GM19372 (cell line): ENCODE measurements at regions not wholly inside any gene's neighbourhood (a gene's known extent, or its start where the extent isn't known, plus 50 kb on each side); places are given as distances from the start of the nearest gene placed in this dataset.
A peak's percentile ranks its signal among the peaks of the same experiment; 100 is the strongest.
"Not testable (repeated sequence)": the region's sequence is repeated elsewhere in the genome, so short reads cannot be mapped to it uniquely, and the experiment has no call there.

ENCODE experiments used
- ATAC-seq: cut with Tn5 transposase; IDR thresholded peaks from one replicate; pipeline ENCODE4 v1.9.1; 2021; ENCODE audit warnings: mild to moderate bottlenecking, low read depth, moderate library complexity; ENCODE audit not compliant: unreplicated experiment

- no peak for ATAC-seq
Observed at GRCh38 chr12:16893426-16893825, 287.5 kb upstream of the LMO3 start.

GRCh38 chr12:16891673-16892072, 285.7 kb upstream of the LMO3 start:
- ATAC-seq = no peak

GRCh38 chr12:16884819-16885218, 278.9 kb upstream of the LMO3 start:
- ATAC-seq = no peak

DNA sequence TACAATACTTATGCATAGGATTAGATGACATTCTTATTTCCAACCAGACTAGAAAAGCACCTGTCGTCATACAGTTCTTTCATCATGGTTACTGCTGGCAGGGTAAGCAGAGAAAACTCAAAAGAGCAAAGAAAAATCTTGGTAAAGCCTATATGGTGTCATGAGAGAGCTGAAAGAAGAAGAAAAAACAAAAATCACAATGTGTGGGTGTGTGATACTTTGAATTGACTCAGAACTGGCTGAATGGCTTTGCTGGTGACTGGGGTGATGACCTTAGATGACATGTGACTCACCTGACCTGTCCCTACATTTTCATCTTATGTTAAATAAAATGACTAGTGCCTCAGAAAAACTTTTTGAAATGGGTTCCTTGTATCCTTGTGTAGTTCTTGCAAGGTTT, 278.1 kb upstream of the LMO3 start:
- peak; percentile 76 for ATAC-seq

GRCh38 chr12:16881986-16882570, 276.1 kb upstream of the LMO3 start:
- ATAC-seq = no peak

- ATAC-seq = no peak
Observed at GRCh38 chr12:16880864-16881285, 274.9 kb upstream of the LMO3 start.

DNA sequence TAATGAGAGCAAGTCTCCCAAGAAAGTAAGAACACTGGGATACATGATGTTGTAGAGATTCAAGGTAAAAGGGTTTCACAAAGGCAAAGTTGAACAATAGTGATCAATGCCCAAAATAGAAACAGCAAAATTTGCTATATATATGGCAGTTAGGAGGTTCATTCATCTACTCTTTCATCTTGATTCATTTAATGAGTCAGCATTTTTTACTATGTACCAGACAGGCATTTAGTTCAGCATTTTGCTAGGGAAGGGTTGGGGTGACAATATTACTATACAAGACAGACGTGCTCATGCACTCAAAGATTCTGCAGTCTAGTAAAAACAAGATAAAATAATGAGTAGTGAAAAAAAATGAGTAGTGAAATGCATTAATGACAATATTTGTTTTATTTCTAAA, 264.9 kb upstream of the LMO3 start:
- no peak for ATAC-seq

DNA sequence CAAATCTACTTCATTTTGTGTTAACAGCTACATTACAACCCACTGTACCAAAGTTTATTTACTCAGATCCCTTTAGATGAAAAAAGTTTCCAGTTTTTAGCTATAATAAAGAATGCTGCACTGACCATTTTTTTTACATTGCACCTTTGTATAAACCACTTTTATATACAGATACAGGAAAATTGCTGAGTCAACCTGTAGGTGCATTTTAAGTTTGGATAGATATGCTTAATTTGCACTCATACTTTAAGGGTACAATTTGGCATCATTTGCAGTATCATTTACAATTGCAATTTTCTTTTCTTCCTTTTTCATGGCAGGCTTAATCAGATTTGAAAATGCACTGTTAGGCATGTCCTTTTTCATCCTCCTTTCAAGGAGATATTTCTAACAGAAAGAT, 257.8 kb upstream of the LMO3 start:
- ATAC-seq = no peak

DNA sequence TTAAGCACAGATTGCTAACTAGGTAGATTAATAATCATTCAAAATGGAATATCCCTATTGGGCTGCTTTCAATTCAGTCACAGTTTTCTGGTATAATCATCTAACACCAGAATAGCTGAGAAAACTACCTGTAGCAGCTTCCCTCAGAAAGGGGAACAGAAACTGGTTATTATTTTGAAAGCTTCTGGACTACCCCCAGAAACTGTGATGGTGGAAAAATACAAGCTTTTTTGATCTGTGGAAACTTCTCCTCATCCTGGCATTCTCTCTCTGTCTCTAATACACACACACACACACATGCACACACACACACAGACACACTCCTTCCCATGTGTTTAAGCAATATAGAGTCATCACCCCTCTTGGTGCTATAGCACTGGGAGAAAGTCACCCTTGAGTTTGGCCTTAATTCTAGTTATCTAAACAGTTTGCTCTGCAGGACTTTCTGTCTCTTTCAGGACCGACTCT, 251.5 kb upstream of the LMO3 start:
- peak; percentile 89 for ATAC-seq

GRCh38 chr12:16854465-16854864, 248.5 kb upstream of the LMO3 start:
- ATAC-seq = no peak

DNA sequence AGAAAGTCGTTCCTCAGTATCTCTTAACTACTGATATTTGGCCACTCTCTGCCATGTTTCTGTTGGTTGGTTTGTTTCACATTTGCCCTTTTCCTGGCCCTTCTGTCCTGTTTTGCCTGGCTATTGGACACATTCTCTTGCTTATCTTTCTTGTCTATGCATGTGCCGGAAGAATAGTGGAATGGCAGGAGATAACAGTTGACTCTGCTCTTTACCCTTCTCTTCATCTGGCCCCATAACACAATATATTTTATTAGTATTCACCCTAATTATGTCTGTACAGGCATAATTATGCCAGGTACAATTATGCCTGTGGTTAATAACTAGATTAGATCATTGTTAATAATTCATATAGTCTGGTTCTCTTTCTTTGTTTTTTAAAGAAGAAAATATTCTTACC, 243.5 kb upstream of the LMO3 start:
- ATAC-seq = no peak

DNA sequence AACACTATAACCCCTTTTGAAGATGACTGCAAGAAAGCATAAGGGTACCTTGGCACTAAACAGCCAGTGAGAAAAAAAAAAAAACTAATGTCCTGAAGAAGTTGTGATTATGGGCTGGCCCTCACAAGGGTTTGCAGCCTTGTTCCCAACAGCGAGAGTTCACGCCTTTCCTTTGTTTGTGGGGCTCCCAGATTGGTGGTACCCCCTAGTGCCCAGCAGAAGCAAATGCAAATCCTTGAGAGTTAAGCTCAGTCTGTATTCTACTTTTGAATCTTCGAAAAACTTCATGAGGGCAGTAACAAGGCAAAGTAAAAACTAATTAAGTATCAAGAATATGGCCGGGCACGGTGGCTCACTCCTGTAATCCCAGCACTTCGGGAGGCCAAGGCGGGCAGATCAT, 238.9 kb upstream of the LMO3 start:
- no peak for ATAC-seq

DNA sequence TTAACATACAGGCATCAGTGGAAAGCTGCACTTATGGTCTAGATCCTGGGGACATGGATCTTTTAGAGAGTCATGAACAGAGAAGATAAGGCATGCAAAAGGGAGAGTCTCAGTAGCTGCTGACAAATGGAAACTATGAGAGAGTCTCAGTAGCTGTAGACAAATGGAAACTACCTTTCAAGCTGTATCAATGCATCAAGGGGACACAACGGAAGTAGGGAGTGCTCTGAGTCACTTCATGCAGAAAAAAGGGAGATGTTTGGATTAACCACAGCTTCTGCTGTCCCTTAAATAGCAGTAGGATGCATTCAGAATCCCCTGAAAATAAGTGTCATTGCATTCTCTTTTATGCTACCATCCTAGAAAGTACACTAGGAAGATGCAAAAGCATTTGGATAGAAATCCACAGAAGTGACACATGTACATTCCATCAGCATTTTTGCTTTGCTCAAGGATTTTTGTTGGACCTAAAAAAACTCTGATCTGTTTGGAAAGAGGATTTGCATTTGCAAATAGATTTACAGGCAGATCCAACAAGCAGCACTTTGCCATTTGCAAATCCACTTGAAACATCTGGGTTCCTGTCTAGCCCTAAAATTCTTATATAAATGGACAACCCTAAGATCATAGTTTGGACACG, 227.5 kb upstream of the LMO3 start:
- peak; percentile 95 for ATAC-seq

DNA sequence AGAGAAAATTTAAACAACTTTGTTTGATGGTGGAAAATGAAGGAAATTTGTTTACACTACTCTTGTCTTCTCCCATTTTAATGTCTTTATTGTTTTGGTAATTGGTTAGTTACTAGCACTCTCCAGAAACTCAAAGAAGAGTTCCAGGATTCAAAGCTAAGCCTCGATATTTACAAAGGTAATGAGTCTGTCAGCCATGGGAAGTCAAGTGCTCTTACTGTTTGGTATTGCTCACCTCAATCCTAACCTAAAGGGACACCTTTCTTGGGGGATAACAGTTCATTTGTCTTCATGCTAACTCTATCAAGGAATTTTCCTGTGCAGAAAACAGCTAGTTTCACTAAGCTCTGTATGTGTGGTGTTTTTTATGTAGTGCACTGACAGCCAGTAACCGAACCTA, 222.9 kb upstream of the LMO3 start:
- no peak for ATAC-seq

- no peak for ATAC-seq
Observed at GRCh38 chr12:16807731-16808130, 201.8 kb upstream of the LMO3 start.

DNA sequence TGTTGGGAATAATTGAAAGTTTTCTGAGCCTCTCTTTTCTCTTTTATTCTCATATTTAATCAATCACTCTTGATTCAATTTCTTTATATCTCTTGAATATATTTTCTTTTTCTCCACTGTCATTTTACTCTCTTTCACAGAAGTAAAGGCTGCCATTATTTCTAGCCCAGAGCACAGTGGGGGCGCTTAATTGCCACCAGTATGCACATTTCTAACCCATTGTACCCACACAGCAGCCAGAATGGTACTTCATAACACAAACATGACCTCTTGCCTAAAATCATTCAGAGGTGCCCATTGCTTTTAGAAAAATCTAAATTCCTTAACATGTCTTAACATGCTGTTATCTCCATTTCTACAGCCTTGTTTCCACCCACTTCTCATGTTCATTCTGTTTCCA, 190.2 kb upstream of the LMO3 start:
- no peak for ATAC-seq

DNA sequence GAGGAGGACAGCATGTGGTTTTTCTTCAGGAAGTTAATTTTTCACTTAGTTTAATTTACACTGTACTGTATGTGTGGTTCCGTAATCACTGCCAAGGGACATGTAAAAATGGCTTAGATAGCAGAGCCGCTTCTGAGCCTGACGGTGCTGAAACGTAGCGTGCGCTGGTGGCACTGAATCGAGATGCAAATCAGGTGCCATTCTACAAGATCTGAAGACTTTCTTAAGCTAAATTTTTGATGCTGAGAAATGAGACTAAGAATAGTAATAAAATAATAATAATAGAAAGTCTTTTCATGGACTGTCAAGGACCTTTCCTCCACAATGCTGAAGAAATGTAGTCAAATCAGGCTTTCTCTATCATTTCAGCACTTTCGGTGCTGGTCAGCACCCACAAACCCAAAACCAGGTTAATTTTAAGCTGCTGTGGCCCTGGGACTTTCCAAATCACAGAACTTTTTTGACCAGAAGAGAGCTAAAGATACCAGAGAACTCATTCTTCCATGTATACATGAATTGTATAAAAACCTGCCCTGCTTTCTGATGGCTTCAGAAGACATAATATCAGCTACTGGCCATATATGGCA, 183.3 kb upstream of the LMO3 start:
- ATAC-seq = peak; percentile 76

DNA sequence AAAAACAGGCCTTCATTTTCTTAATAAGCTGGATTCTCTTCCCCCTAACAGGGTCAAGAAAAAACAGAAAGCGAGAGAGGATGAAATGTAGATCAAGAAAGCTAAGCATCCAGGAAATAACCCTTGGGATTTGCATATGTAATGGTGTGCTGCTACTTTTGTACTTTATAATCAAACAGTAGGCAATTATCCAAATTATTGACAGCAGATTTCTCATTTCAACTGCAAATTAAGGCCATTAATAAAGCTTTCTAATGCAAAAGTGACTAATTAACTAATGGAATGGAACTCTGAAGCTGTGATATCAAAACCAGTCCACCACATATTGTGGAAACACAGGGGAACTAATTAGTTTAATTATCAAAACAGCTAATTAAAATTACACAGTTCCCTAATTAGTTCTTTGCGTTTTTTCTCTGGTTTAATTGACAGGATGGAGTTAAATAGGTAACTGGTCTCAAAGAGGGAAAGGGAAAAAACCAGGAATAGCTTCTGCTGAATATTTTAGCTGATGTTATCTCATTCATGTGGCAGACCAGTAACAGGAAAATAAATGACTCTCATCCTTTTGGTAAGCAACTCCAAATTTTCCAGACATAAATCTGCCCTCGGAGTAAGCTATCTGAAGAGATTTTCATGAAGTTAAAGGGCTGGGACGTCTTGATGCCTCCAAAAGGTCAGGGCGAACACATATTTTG, 182.7 kb upstream of the LMO3 start:
- ATAC-seq = no peak

GRCh38 chr12:16785953-16786352, 180.0 kb upstream of the LMO3 start:
- no peak for ATAC-seq

DNA sequence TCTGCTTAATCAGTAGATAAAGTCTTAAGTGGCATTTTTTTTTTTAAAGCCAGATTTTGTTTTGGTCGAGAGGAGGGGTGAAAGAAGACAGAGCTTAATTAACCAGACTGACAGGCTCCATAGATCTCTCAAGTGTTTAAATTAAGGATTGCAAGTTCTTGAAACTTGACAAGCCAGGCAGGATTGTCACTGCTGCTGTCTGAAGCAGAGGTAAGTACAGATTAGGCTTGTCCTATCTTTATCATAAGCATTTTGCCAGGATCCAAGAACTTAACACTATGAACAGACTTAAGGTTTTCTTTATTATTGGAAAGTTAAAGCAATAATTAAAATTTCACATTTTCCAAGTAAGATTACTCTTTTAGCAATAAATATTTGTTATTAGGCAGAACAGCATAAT, 179.6 kb upstream of the LMO3 start:
- no peak for ATAC-seq

- ATAC-seq = not testable (repeated sequence)
Observed at GRCh38 chr12:16769129-16769528, 163.2 kb upstream of the LMO3 start.

- ATAC-seq = no peak
Observed at GRCh38 chr12:16766736-16767135, 160.8 kb upstream of the LMO3 start.
